Adrenal gland (tissue), 9 donors: ENCODE measurements at regions not wholly inside any gene's neighbourhood (a gene's known extent, or its start where the extent isn't known, plus 50 kb on each side); places are given as distances from the start of the nearest gene placed in this dataset.

Experiments
- DNase-seq, 7 donors: peaks; one replicate each; pipeline ENCODE4 v3.0.0-alpha.2; 2019 to 2020
- H3K27ac ChIP-seq, 5 donors: fragments of 200-600 bp; sonication (generic) in 4 of 5; 1 replicate in 3 of 5; 2 replicates in 2 of 5; pipeline versions ENCODE4 v1.5.1 to v1.8.0; 2016 to 2020; ENCODE audit warnings: mild to moderate bottlenecking in 1 of 5
- H3K27me3 ChIP-seq: fragments of 200-600 bp; 2 replicates; pipeline ENCODE4 v1.8.0; 2021
- H3K36me3 ChIP-seq, 2 donors: fragments of 200-600 bp; replicated peaks in 1 of 2; 1 replicate in 1 of 2; 2 replicates in 1 of 2; pipeline versions ENCODE4 v1.5.1 to v1.8.0; 2018 to 2022
- H3K4me1 ChIP-seq, 2 donors: fragments of 200-600 bp; replicated peaks in 1 of 2; 1 replicate in 1 of 2; 2 replicates in 1 of 2; pipeline versions ENCODE4 v1.5.1 to v1.8.0; 2018 to 2021
- H3K4me3 ChIP-seq, 4 donors: fragments of 200-600 bp; sonication (generic) in 3 of 4; one replicate each; pipeline ENCODE4 v1.5.1; 2016 to 2018
- H3K9me3 ChIP-seq, 3 donors: fragments of 200-600 bp; sonication (generic) in 1 of 3; replicated peaks in 1 of 3; 1 replicate in 2 of 3; 2 replicates in 1 of 3; pipeline versions ENCODE4 v1.5.1 to v1.8.0; 2016 to 2021
- CTCF ChIP-seq, 6 experiments: fragments of 450-650 bp in 4 of 6; fragments of 200-600 bp in 2 of 6; sonication (generic) in 1 of 6; IDR thresholded peaks; 1 replicate in 5 of 6; 2 replicates in 1 of 6; pipeline versions ENCODE4 v1.5.1 to v1.8.0; 2016 to 2021; ENCODE audit warnings: antibody characterized with exemption in 6 of 6, mild to moderate bottlenecking in 2 of 6, moderate library complexity in 1 of 6
- POLR2A ChIP-seq, 2 donors: fragments of 450-650 bp; IDR thresholded peaks; one replicate each; pipeline ENCODE4 v1.6.1; 2017; ENCODE audit warnings: antibody characterized with exemption in 2 of 2, mild to moderate bottlenecking in 2 of 2, moderate library complexity in 1 of 2
- WGBS, 4 donors: extraction: QIAGEN DNeasy Blood & Tissue Kit in 2 of 4; methylation state at CpG; one replicate each; pipeline versions ENCODE4 v1.1.5 to v1.1.7; 2013 to 2017; 5-methylcytosine and 5-hydroxymethylcytosine counted together
- intact Hi-C, 2 donors: fragments of 100-400 bp; cut with DNase I; formaldehyde crosslinking; loops; one replicate each; pipeline versions ENCODE4 v1.14.1 to v1.15.0; 2022 to 2023
- donor health status: healthy with polysubstance abuse.
- donor health status: Bipolar disorder and iron deficiency.
- donor health status: DM: yes; HTN: yes; CAD: no.
- donor health status: DM: no; HTN: no; CAD: no.
- donor health status: DM: no; HTN: no; CAD: no.

GRCh38 chr1:58123051-58123450, 423.5 kb downstream of the OMA1 start:
- intact Hi-C loops, result no loop called here
- H3K27ac ChIP-seq, result no peak overlapping the region
- no peaks in the 10 kb centered on the region for H3K9me3 ChIP-seq
- H3K4me3 ChIP-seq, result no peak overlapping the region
- 58 to 86% (median 80%) methylated on average over 2 of the region's 2 CpGs for WGBS, 4 donors
- no peaks in the 10 kb centered on the region for H3K4me1 ChIP-seq
- H3K36me3 ChIP-seq, result no peaks in the 10 kb centered on the region
- no peaks in the 10 kb centered on the region for H3K27me3 ChIP-seq
- TF ChIP-seq CTCF (IDR thresholded peaks at IDR 0.05), result no peak
- no peak for TF ChIP-seq POLR2A (IDR thresholded peaks at IDR 0.05)
- DNase-seq, result no peak

GRCh38 chr1:58119971-58120370, 426.6 kb downstream of the OMA1 start:
- TF ChIP-seq CTCF (IDR thresholded peaks at IDR 0.05) (no peak), POLR2A (IDR thresholded peaks at IDR 0.05) (no peak)
- Histone ChIP-seq H3K4me1 (no peaks in the 10 kb centered on the region), H3K4me3 (no peak overlapping the region), H3K27ac (no peak overlapping the region), H3K36me3 (no peaks in the 10 kb centered on the region), H3K27me3 (no peaks in the 10 kb centered on the region), H3K9me3 (no peaks in the 10 kb centered on the region)
- DNase-seq, result no peak
- intact Hi-C loops, result no loop called here
- 50 to 68% (median 61%) methylated on average over 2 of the region's 2 CpGs for WGBS, 4 donors

GRCh38 chr1:58116284-58116683, 430.2 kb downstream of the OMA1 start:
- Histone ChIP-seq H3K36me3 (no peaks in the 10 kb centered on the region), H3K9me3 (no peaks in the 10 kb centered on the region), H3K27ac (no peak overlapping the region), H3K4me1 (no peaks in the 10 kb centered on the region), H3K27me3 (no peaks in the 10 kb centered on the region), H3K4me3 (no peak overlapping the region)
- TF ChIP-seq POLR2A (IDR thresholded peaks at IDR 0.05) (no peak), CTCF (IDR thresholded peaks at IDR 0.05) (no peak)
- no peak for DNase-seq
- intact Hi-C loops, result no loop called here

- Histone ChIP-seq H3K4me3 (no peak overlapping the region), H3K27me3 (no peaks in the 10 kb centered on the region), H3K4me1 (no peaks in the 10 kb centered on the region), H3K9me3 (no peaks in the 10 kb centered on the region), H3K36me3 (no peaks in the 10 kb centered on the region), H3K27ac (no peak overlapping the region)
- no peak for TF ChIP-seq POLR2A (IDR thresholded peaks at IDR 0.05)
- no peak for TF ChIP-seq CTCF (IDR thresholded peaks at IDR 0.05)
- 76 to 91% (median 87%) methylated on average over 2 of the region's 2 CpGs for WGBS, 4 donors
- no peak for DNase-seq
- intact Hi-C loops, result no loop called here
Observed at GRCh38 chr1:58109646-58110200, 436.8 kb downstream of the OMA1 start.
